NCI-H2196 (cell line): ENCODE measurements at regions not wholly inside any gene's neighbourhood (a gene's known extent, or its start where the extent isn't known, plus 50 kb on each side); places are given as distances from the start of the nearest gene placed in this dataset.
"Not testable (repeated sequence)": the region's sequence is repeated elsewhere in the genome, so short reads cannot be mapped to it uniquely, and the experiment has no call there.

Experiments used
- DNase-seq: peaks from one replicate; lab custom pipeline; 2025; ENCODE audit not compliant: unreplicated experiment; lab: John Stamatoyannopoulos, UW

DNA sequence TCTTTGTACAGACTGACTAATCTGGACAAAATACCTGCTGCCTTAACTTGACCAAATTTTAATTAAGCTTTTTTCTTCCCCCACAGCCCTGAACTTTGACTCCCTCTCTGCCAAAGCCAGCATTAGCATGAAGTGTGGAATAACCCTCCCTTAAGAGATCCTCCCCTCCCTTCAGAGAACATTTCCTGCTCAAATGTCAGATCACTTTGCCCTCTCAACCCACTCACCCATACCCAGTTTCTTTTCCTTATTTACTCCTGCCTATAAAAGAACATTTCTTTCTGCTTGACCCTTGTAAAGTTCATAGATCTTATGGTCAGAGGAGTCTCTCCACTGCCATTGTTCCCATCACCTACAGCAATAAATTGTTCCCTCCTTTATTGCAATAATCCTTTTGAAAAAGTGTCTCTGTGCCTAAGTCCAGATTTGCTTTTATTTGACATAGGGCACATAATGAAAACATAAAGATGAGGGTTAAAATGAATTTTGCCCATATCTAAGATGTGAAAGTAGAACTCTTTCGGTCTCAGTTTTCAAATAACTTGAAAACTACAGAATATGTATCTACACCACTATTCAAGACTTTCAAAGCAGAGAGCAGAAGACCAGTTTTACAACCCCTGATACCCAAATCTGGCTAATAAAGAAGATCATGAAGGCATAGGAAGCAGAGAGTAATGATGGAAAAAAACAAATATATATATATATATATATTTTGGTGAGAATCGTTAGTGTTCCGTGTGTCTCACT, 289.7 kb upstream of the ANXA10 start:
- DNase-seq = no peak

DNA sequence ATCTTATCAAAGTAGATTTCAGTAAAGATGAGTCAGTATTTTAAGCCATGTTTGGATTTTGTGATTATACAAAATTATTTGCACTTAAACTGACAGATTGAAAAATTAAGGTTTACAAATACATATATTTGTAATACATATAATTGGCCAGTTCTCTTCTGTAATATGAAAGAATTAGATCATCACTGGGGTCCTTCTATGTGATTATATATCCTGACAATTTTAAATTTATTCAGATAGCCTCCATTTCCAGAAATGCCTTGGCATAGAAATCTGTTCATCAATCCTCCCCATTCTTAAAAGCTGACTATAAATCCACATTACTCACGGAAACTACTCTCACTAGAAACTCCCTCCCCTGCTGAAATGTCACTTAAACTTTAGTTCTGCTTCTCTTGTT, 280.4 kb upstream of the ANXA10 start:
- no peak for DNase-seq

DNA sequence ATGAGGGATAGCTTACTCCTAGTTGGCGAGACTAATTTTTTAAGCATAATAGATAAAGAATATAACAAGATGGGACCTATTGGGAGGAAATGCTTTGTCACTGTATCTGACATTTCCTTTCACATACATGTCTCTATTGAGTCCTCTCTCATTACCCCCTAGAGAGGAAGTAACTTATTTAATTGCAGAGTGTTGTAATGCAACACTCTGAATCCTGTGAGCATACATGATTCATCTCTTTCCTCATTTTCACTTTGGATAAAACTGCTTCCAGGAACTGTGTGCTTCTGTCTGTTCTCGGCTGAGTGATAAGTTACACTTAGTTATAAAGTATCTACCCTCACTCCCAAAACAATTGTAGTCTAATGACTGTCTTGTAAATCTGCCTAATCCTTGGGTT, 266.1 kb upstream of the ANXA10 start:
- no peak for DNase-seq

DNA sequence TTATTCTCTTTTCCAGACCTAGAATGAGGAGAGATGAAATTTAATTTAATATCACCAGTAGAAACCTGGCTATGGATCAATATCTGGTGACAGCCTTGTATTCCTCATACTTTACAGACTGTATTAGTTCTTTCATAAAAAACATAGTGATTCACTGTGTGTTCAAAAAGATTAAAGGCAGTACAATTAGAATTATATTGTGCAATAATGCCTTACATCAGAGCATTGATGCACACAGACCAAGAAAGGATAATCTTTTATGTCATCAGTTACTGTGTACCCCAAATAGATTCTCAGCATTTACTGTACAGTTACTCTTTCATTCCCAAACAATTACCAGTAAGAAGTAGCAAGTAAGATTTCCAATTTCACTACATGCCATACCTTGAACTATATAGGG, 260.5 kb upstream of the ANXA10 start:
- DNase-seq = no peak

DNA sequence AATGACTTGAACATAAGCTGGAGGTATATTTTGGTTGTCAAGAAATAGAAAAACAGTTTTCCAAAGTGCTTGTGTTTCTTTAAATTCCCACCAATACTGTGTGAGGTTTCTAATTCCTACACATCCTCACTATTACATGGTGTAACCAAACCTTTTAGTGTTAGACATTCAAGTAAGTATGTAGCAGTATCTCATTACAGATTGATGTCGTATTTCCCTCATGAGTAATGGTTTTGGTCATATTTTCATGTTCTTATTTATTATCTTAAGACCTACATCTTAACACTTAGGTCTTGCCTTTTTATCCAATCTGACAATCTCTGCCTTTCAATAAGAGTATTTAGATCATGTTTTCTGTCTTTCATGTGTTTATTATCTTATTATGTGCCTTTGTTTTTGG, 253.7 kb upstream of the ANXA10 start:
- no peak for DNase-seq

DNA sequence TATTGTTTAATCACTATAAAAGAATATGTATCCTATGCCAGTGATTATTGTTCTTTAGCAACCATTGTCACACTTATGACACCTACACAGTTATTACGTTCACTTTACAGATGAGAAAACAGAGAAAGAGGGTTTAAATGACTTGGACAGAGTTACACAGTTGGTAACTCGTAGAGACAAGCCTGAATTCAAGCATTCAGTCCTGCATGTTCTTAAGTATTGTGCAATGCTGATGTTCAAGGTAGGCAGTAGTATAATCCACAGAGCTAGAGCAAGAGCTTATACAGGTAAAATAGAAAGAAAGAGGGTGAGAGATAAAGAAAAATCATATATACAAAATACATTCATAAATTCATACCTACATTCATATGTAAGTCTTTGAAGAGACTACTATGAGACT, 249.8 kb upstream of the ANXA10 start:
- no peak for DNase-seq

DNA sequence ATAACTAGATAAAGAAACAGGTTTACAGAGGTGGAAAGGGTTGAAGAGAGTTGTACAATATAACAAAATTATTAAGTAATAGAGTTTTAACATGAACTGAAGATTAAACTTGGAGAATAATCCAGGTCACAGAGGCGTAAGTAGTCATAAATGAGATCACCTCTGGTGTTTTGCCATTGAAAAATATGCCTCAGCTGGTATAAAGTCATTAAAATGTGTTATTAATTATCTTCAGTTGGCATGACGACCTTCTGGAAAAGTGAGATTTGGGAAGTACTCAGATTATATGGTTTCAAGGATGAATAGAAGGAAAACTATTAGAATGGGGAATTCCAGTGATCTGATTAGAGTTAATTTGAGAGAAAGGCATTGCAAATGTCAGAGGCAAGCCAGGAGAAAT, 237.5 kb upstream of the ANXA10 start:
- no peak for DNase-seq

DNA sequence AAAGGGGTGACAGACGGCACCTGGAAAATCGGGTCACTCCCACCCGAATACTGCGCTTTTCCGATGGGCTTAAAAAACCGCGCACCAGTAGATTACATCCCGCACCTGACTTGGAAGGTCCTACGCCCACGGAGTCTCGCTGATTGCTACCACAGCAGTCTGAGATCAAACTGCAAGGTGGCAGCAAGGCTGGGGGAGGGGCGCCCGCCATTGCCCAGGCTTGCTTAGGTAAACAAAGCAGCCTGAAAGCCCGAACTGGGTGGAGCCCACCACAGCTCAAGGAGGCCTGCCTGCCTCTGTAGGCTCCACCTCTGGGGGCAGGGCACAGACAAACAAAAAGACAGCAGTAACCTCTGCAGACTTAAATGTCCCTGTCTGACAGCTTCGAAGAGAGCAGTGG, 234.2 kb upstream of the ANXA10 start:
- DNase-seq = not testable (repeated sequence)

DNA sequence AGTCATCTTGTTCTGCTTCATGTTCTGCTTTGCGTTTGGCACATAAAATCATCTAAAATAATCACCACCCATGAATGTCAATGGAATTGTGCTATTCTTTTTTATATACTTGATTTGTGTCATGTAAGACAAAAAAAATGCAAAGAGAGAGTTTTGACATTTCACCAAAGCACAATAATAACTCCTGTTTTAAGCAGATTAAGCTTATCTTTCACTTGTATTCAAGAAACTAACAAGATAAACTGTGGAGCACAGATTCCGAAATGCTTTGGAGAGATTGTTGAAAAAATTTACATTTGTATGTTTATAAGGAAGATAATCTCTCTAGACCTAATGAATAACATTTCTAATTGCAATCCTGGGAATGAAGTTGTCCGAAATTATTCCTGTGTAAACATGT, 225.1 kb upstream of the ANXA10 start:
- DNase-seq = no peak

DNA sequence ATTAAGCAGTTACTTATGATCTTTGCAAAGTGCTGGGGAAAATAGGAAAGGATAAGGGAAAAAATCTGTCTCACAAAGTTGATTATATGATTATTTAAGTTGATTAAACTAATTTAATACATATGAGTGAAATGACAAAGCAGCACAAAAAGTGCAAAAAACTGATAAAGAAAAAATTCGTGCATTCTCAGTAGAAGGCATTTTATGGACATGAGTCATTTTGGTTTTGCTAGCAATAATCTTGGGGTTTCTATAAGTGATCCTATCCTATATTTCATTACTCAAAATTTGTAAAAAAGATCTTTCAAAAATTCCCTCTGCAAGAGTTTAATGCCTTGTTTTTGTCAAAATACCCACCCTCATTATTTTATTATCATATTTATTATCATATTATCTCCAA, 224.2 kb upstream of the ANXA10 start:
- no peak for DNase-seq

DNA sequence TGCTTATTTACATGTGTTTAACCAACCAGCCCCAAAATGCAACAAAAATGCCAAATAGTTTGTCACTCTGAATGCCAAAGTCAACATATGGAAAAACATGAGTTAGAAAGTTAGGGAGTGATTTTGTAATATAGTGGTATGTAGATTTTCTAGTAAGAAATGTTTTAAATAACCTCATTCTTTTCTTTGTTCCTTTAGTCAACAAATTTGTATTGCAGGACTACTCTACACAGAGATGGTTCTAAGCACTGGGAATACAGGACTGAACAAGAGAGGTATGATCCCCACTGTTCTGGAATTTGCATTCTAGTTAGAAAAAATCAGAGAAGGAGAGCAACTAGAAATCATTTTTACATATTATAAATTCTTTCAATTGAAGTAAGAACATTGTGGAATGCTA, 218.8 kb upstream of the ANXA10 start:
- no peak for DNase-seq

DNA sequence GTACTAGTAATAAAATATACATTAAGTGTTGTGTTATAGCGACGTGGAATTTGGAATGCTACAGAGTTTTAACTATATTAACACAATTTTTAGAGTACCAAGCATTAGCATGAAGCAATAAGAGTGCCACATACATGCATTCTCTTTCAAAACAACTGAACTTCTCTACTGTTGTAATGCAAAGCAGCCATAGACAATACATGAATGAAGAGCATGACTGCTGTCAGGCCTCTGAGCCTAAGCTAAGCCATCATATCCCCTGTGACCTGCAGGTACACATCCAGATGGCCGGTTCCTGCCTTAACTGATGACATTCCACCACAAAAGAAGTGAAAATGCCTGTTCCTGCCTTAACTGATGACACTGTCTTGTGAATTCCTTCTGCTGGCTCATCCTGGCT, 216.2 kb upstream of the ANXA10 start:
- not testable (repeated sequence) for DNase-seq

DNA sequence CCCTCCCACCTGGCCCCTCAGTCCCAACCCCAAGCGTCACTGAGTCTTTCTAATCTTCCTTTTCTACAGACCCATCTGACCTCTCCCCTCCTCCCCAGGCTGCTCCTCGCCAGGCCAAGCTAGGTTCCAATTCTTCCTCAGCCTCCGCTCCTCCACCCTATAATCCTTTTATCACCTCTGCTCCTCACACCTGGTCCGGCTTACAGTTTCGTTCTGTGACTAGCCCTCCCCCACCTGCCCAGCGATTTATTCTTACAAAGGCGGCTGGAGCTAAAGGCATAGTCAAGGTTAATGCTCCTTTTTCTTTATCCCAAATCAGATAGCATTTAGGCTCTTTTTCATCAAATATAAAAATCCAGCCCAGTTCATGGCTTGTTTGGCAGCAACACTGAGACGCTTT, 214.5 kb upstream of the ANXA10 start:
- not testable (repeated sequence) for DNase-seq

DNA sequence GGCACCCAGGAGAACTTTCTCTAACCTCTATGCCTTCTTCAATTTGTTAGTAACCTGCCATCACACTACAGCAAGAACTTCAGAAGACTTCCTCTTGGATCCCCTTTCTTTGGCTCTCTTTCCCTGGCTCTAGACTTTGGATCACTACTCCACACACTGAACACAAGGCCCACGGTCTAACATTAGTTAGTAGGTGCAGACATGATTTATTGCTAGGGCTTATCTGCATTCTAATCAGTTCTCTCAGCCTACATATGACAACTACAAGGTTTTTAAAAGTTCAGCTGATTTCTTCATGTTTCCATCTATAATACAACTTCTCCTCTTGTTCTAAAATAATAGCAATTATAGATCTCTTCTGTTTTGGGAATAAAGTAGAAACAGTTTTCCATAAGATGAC, 209.1 kb upstream of the ANXA10 start:
- DNase-seq = no peak

DNA sequence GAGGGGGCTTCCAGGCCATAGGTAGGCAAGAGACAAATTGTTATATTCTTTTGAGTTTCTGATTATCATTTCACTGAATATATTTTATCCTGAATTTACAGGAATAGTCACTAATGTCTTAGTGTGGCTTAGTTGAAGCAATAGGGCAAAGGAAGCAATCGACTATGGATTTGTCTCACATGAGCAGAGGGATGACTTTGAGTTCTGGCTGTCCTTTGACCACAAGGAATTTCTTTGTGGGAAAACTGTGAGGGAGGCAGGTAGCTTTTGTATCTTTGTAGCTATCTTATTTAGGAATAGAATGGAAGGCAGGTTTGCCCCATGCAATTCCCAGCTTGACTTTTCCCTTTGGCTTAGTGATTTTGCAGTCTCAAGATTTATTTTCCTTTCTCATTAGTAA, 207.3 kb upstream of the ANXA10 start:
- DNase-seq = no peak

DNA sequence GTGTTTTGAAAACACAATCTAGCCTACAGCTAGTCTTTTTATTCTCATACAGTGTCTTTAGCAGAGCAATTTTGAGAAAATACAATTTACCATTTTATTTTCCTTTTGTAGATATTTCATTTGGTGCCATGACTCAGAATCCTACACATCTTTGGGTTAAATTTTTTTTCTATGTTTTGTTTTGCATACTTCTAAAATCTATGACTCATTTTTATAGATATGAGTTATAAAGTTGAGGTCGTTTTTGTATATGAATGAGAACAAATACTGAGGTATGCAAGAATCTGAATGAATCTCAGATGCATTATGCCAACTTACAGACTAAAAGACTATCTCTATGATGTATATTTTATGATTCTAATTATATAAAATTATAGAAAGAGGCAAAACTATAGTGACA, 206.5 kb upstream of the ANXA10 start:
- no peak for DNase-seq

DNA sequence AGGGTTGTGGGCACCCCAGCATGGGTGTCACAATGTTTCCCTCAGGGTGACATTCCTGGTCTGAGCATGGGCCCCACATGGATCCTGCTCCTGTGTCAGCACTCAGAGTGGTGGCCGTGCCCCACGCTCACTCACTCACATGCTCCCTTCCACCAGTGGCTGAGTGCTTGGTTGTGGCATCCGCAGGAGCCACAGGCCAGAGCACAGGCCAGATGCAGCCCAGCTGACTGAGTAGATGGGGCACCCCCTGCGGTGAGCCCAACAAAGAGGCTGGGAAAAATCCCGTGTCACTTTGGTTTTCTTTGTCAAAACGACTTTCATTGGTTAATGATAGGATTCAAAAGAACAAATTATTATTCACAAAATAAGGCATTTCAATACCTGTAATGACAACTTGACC, 204.6 kb upstream of the ANXA10 start:
- no peak for DNase-seq

DNA sequence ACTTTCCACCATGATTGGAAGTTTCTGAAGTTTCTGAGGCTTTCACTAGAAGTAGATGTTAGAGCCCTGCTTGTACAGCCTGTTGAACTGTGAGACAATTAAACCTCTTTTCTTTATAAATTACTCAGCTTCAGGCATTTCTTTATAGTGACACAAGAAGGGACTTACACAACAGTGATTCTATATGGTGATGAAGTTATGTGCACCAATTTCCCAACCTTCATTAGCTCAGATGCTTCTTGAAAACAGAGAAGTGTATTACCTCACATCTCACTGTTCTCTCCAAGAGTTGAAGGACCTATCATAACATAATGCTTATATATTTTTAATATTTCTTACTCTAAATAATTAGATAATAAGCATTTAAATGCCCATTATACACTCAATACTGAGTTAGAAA, 202.1 kb upstream of the ANXA10 start:
- no peak for DNase-seq

DNA sequence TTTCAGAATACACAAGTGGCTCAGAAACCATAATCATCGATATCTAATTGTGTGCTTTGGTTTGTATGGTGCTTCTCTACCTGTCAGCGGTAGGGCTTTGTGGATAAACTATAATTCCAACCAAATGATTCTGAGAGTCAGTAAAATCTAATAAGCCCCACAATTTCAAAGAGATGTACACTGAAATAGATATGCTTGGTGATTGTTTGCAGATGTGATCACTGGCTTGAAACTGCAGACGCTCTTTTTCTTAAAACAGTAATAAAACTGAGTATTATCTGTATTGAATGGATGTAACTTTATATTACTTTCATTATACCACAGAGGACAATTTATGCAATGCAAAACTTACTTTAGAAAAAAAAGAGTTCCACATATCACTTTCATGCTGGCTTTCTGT, 198.8 kb upstream of the ANXA10 start:
- no peak for DNase-seq

DNA sequence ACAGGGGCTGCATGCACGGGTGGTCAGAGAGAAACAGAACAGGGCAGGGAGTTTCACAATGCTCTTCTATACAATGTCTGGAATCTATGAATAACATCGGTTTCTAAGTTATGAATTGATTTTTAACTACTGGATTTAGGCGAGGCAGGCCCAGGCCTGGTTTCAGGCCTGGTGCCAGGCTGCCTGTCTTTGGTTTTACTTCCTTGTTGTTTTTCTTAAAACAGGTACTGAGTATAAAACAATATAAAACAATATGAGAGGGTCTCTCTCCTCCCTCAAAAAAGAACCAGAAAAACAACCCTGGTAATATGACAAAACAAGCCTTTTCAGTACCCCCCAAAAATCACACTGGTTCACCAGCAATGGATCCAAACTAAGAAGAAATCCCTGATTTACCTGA, 196.1 kb upstream of the ANXA10 start:
- DNase-seq = not testable (repeated sequence)

DNA sequence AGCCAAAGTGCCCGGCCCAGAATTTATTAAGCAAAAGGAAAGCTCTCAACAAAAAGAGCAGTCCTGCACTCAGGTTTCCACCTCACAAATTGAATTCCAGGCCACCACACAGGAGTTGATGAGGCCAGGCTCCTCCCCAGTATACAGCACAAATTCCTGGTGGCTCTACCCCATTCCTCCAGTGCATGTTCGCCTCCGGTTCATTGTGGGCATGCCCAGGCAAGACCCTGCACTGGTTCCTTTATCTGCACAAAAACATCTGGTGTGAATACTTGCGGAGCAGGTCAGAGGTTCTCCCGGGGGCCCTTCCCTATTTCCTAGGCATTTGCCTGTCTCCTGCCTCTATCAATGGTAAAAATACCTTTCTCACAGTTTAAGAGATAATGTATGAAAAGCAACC, 195.2 kb upstream of the ANXA10 start:
- DNase-seq = no peak

DNA sequence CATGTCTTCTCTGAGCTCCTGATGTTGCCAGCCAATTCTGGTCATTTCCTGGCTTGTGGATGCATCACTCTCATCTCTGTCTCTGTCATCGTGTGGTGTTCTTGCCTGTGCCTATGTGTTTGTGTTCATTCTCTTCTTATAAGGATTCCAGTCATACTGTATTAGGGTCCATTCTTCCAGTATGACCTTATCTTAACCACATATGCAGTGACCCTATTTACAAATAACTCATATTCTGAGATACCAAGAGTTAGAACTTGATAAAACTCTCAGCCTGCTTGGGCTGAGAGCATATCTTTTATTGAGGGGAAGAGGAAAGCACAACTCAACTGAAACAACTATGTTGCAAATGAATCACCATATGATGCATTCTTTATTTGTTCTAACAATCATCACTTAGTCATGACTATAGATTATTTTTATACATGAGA, 189.0 kb upstream of the ANXA10 start:
- no peak for DNase-seq

DNA sequence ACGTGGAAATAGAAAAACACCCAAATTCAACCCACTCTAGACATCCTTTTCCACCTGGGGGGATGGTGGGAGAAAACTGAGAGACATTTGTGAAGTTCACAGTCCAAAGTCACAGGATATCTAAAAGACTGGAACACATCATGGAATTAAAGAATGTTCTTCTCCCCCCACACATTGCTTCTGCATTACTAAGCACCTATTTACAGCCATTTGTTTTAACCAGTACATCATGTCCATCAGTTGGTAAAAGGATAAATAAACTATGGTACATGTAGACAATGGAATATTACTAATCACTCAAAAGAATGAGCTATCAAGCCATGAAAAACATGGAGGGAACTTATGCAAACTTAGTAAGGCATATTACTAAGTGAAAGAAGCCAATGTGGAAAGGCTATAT, 185.5 kb upstream of the ANXA10 start:
- no peak for DNase-seq
